Vagina (tissue), 2 donors: ENCODE measurements at regions not wholly inside any gene's neighbourhood (a gene's known extent, or its start where the extent isn't known, plus 50 kb on each side); places are given as distances from the start of the nearest gene placed in this dataset.

ENCODE experiments used
- CTCF ChIP-seq, 3 experiments: fragments of 450-650 bp in 2 of 3; fragments of 200-600 bp in 1 of 3; sonication (generic) in 1 of 3; IDR thresholded peaks; one replicate each; pipeline ENCODE4 v1.5.1; 2017 to 2019; ENCODE audit warnings: antibody characterized with exemption in 3 of 3, mild to moderate bottlenecking in 2 of 3, moderate library complexity in 2 of 3
- POLR2A ChIP-seq, 2 donors: fragments of 450-650 bp; IDR thresholded peaks; one replicate each; pipeline ENCODE4 v1.6.1; 2017; ENCODE audit warnings: antibody characterized with exemption in 2 of 2, mild to moderate bottlenecking in 2 of 2, moderate library complexity in 2 of 2
- POLR2AphosphoS5 ChIP-seq, 2 donors: sonication (generic); formaldehyde crosslinking; IDR thresholded peaks; one replicate each; pipeline ENCODE4 v1.9.0; 2017; ENCODE audit warnings: antibody characterized with exemption in 2 of 2, mild to moderate bottlenecking in 2 of 2, low read depth in 1 of 2; ENCODE audit not compliant: insufficient read depth in 1 of 2

- TF ChIP-seq CTCF (IDR thresholded peaks at IDR 0.05) (no peak), POLR2A (IDR thresholded peaks at IDR 0.05) (no peak), POLR2AphosphoS5 (IDR thresholded peaks at IDR 0.05; ENCODE audit: insufficient read depth in 1 of 2, low read depth in 1 of 2) (no peak)
Observed at GRCh38 chr7:41292487-41292886, 410.4 kb downstream of the INHBA start.
